IMR-90 (cell line): ENCODE measurements at regions not wholly inside any gene's neighbourhood (a gene's known extent, or its start where the extent isn't known, plus 50 kb on each side); places are given as distances from the start of the nearest gene placed in this dataset.

Source experiments
- ATAC-seq: fragments of 200-7000 bp; cut with Tn5 transposase; 2 replicates; pipeline ENCODE4 v1.9.1; 2020; ENCODE audit warnings: low read depth, mild to moderate bottlenecking, moderate library complexity
- BruUV-seq: library from RNA; stranded (reverse); fragments of 400-500 nt; replicated peaks from 2 replicates; lab custom pipeline; 2021; lab: Mats Ljungman, UMichigan
- CTCF ChIA-PET: fragments of 300-600 bp; formaldehyde crosslinking; extraction: SDS; loops from one replicate; lab custom pipeline; 2021; ENCODE audit warnings: antibody characterized with exemption; lab: Yijun Ruan, JAX
- POLR2A ChIA-PET: fragments of 300-600 bp; sonication (Branson Sonifier 250); formaldehyde crosslinking; loops from one replicate; lab custom pipeline; 2022; ENCODE audit warnings: antibody characterized with exemption; ENCODE audit not compliant: unreplicated experiment; lab: Charles Lee
- DNase-seq: peaks from one replicate; pipeline ENCODE4 v3.0.0; 2013
- H2AFZ ChIP-seq: replicated peaks from 2 replicates; pipeline ENCODE3; 2013; ENCODE audit warnings: low read length, mild to moderate bottlenecking; ENCODE audit not compliant: poor library complexity
- H2AK5ac ChIP-seq: 2 replicates; pipeline ENCODE4 v1.6.1; 2013; ENCODE audit warnings: low read depth, low read length, inconsistent platforms
- H2AK9ac ChIP-seq: replicated peaks from 2 replicates; pipeline ENCODE3; 2013; ENCODE audit warnings: mild to moderate bottlenecking, low read depth, low read length, moderate library complexity; ENCODE audit not compliant: poor library complexity
- H2BK120ac ChIP-seq: 2 replicates; pipeline ENCODE4 v1.6.1; 2013; ENCODE audit warnings: low read depth, low read length, inconsistent platforms
- H2BK15ac ChIP-seq: 3 replicates; pipeline ENCODE4 v1.6.1; 2013; ENCODE audit warnings: low read depth, low read length, inconsistent platforms
- H2BK20ac ChIP-seq: 2 replicates; pipeline ENCODE4 v1.6.1; 2013; ENCODE audit warnings: low read depth, mild to moderate bottlenecking, inconsistent platforms, low read length, moderate library complexity
- H2BK5ac ChIP-seq: 2 replicates; pipeline ENCODE4 v1.6.1; 2013; ENCODE audit warnings: mild to moderate bottlenecking, low read depth, low read length, inconsistent platforms; ENCODE audit not compliant: poor library complexity, severe bottlenecking
- H3K14ac ChIP-seq: replicated peaks from 2 replicates; pipeline ENCODE4 v1.6.1; 2013; ENCODE audit warnings: low read depth, low read length, inconsistent platforms
- H3K18ac ChIP-seq: 2 replicates; pipeline ENCODE4 v1.6.1; 2013; ENCODE audit warnings: low read depth, low read length, control low read depth
- H3K23ac ChIP-seq: 2 replicates; pipeline ENCODE4 v1.6.1; 2013; ENCODE audit warnings: low read depth, low read length, inconsistent platforms
- H3K27ac ChIP-seq: 2 replicates; pipeline ENCODE4 v1.5.1; 2013; ENCODE audit warnings: mild to moderate bottlenecking, control low read depth, low read length; ENCODE audit not compliant: insufficient read depth
- H3K27me3 ChIP-seq: 2 replicates; pipeline ENCODE4 v1.6.1; 2013; ENCODE audit warnings: low read length; ENCODE audit not compliant: control insufficient read depth, insufficient read depth
- H3K36me3 ChIP-seq: 2 replicates; pipeline ENCODE4 v1.6.1; 2013; ENCODE audit warnings: low read length, mixed read lengths; ENCODE audit not compliant: control insufficient read depth, insufficient read depth
- H3K4ac ChIP-seq: 2 replicates; pipeline ENCODE4 v1.6.1; 2013; ENCODE audit warnings: low read depth, low read length, inconsistent platforms
- H3K4me1 ChIP-seq: 2 replicates; pipeline ENCODE4 v1.6.1; 2013; ENCODE audit warnings: low read length, mixed read lengths; ENCODE audit not compliant: control insufficient read depth, insufficient read depth
- H3K4me2 ChIP-seq: 2 replicates; pipeline ENCODE4 v1.6.1; 2013; ENCODE audit warnings: low read depth, mild to moderate bottlenecking, control low read depth, low read length, moderate library complexity
- H3K4me3 ChIP-seq: 2 replicates; pipeline ENCODE4 v1.5.1; 2013; ENCODE audit warnings: low read depth, mild to moderate bottlenecking, control low read depth, low read length, moderate library complexity; ENCODE audit not compliant: insufficient read depth
- H3K56ac ChIP-seq: 2 replicates; pipeline ENCODE4 v1.6.1; 2013; ENCODE audit warnings: low read length, inconsistent platforms; ENCODE audit not compliant: insufficient read depth; ENCODE audit errors: extremely low read depth
- H3K79me1 ChIP-seq, 2 experiments: 2 replicates each; pipeline ENCODE4 v1.6.1; 2013; ENCODE audit warnings: low read length in 2 of 2, inconsistent platforms in 1 of 2, low read depth in 1 of 2
- H3K9ac ChIP-seq: 2 replicates; pipeline ENCODE4 v1.6.1; 2013; ENCODE audit warnings: low read depth, low read length, control low read depth
- H3K9me1 ChIP-seq: 2 replicates; pipeline ENCODE4 v1.6.1; 2013; ENCODE audit warnings: low read length, inconsistent platforms; ENCODE audit not compliant: insufficient read depth
- H3K9me3 ChIP-seq: 2 replicates; pipeline ENCODE4 v1.6.1; 2013; ENCODE audit warnings: low read length; ENCODE audit not compliant: control insufficient read depth, insufficient read depth
- H4K20me1 ChIP-seq: 2 replicates; pipeline ENCODE4 v1.6.1; 2013; ENCODE audit warnings: low read length, inconsistent platforms; ENCODE audit not compliant: insufficient read depth
- H4K5ac ChIP-seq: 2 replicates; pipeline ENCODE4 v1.6.1; 2013; ENCODE audit warnings: mild to moderate bottlenecking, low read depth, low read length, control low read depth
- H4K8ac ChIP-seq, 2 experiments: 2 replicates each; pipeline ENCODE4 v1.6.1; 2013; ENCODE audit warnings: low read depth in 2 of 2, low read length in 2 of 2, control low read depth in 1 of 2, inconsistent platforms in 1 of 2
- H4K91ac ChIP-seq: 2 replicates; pipeline ENCODE4 v1.6.1; 2013; ENCODE audit warnings: low read depth, low read length, inconsistent platforms; ENCODE audit not compliant: insufficient read depth
- MAFK ChIP-seq: IDR thresholded peaks from 2 replicates; pipeline ENCODE4 v1.6.1; 2012; ENCODE audit warnings: low read depth, low read length, improper control_type of control experiment
- USF2 ChIP-seq: fragments of 150-350 bp; IDR thresholded peaks from 2 replicates; pipeline ENCODE4 v1.6.1; 2017; ENCODE audit warnings: mild to moderate bottlenecking, antibody characterized with exemption, low read length, low read depth
- WGBS, 2 experiments: methylation state at CpG; one replicate each; pipeline versions ENCODE4 v1.1.5 to v1.1.7; 2013; ENCODE audit warnings: missing lambda C conversion rate in 2 of 2; ENCODE audit not compliant: insufficient read length in 1 of 2; ENCODE audit errors: extremely low coverage in 2 of 2; 5-methylcytosine and 5-hydroxymethylcytosine counted together
- dilution Hi-C: fragments of 300-500 bp; cut with HindIII; formaldehyde crosslinking; loops from one replicate; pipeline ENCODE4 v1.14.3; 2018; ENCODE audit warnings: low sequenced_read_pairs; ENCODE audit not compliant: unreplicated experiment
- in situ Hi-C: fragments of 300-500 bp; cut with MboI; formaldehyde crosslinking; loops from 3 replicates; pipeline ENCODE4 v1.14.3; 2019; ENCODE audit warnings: low sequenced_read_pairs, inconsistent platforms, mixed read lengths
- intact Hi-C: fragments of 100-400 bp; cut with micrococcal nuclease; formaldehyde crosslinking; loops from 2 replicates; pipeline ENCODE4 v1.10.0; 2022

DNA sequence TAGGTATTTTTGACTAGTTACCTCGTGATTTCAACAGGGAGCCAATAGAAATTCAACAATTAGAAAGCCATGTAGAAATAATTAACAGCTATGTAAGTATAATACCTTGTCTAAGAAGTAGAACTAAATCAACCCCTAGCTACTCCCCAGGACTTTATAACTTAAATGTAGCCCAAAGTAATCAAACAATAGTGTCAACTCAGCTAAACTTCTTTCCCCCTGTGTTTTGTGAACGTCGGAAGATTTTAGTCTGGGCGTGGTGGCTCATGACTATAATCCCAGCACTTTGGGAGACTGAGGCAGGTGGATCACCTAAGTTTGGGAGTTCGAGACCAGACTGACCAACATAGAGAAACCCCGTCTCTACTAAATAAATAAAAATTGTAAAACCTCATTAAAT, 579.9 kb upstream of the NCAM2 start:
- Histone ChIP-seq H3K18ac (no peak overlapping the region), H4K91ac (no peak overlapping the region), H3K56ac (no peak overlapping the region), H3K27ac (no peak overlapping the region), H4K8ac (no peak overlapping the region), H3K79me1 (no peaks in the 10 kb centered on the region), H3K4me3 (no peak overlapping the region), H3K9me3 (peaks cover 5% of the 10 kb centered on the region; the same call in 1 of the 2 replicates), H2BK5ac (no peak overlapping the region), H2AK9ac (no peak overlapping the region), H4K5ac (no peak overlapping the region), H3K36me3 (no peaks in the 10 kb centered on the region), H3K23ac (no peak overlapping the region), H2BK20ac (no peak overlapping the region), H4K20me1 (no peaks in the 10 kb centered on the region), H2AFZ (no peak overlapping the region), H3K14ac (no peak overlapping the region), H2AK5ac (no peak overlapping the region), H3K4ac (no peak overlapping the region), H3K9ac (no peak overlapping the region), H2BK15ac (no peak overlapping the region), H3K4me2 (no peak overlapping the region), H3K27me3 (no peaks in the 10 kb centered on the region), H3K9me1 (no peaks in the 10 kb centered on the region), H2BK120ac (no peak overlapping the region), H3K4me1 (no peaks in the 10 kb centered on the region)
- BruUV-seq: no TSS peak
- in situ Hi-C loops (no loop called here), dilution Hi-C loops (no loop called here), intact Hi-C loops (no loop called here)
- ATAC-seq (no peak), DNase-seq (no peak)
- TF ChIP-seq MAFK (peak; percentile 35), USF2 (no peak)
- ChIA-PET CTCF (no interaction called here), POLR2A (no interaction called here)
- WGBS, 2 experiments: no CpG with 5 or more reads among the region's 6 CpGs
